ENCODE measurements at regions not wholly inside any gene's neighbourhood (a gene's known extent, or its start where the extent isn't known, plus 50 kb on each side); places are given as distances from the start of the nearest gene placed in this dataset.

- Histone ChIP-seq H3K27me3 (replicated peaks in 1 of 4; ENCODE audit: control extremely low read depth in 1 of 4, control insufficient read depth in 3 of 4, insufficient read depth in 4 of 4, low read length in 3 of 4) (no peaks in the 10 kb centered on the region), H3K4me2 (replicated peaks; ENCODE audit: low read depth, low read length, poor library complexity, severe bottlenecking) (no peak overlapping the region), H3K4me3 (ENCODE audit: control extremely low read depth in 1 of 5, extremely low read depth in 1 of 5, insufficient read depth in 1 of 5, low read depth in 2 of 5, low read length in 4 of 5) (no peak overlapping the region), H3K36me3 (replicated peaks in 1 of 2; ENCODE audit: control extremely low read depth in 1 of 2, control insufficient read depth in 1 of 2, extremely low read depth in 1 of 2, insufficient read depth in 2 of 2, low read length in 1 of 2) (no peaks in the 10 kb centered on the region), H3K9ac (ENCODE audit: low read length) (no peak overlapping the region), H3K79me2 (ENCODE audit: control insufficient read depth, insufficient read depth, low read length) (no peaks in the 10 kb centered on the region), H3K4me1 (ENCODE audit: control insufficient read depth in 2 of 2, insufficient read depth in 2 of 2, low read length in 2 of 2) (peaks cover 7 to 16% of the 10 kb centered on the region in 2 donors), H2AFZ (ENCODE audit: insufficient read depth, low read depth, low read length, poor library complexity, severe bottlenecking) (no peak overlapping the region), H3K9me3 (ENCODE audit: control extremely low read depth in 1 of 3, control insufficient read depth in 2 of 3, insufficient read depth in 1 of 3, low read length in 2 of 3) (no peaks in the 10 kb centered on the region), H4K20me1 (ENCODE audit: control insufficient read depth, insufficient read depth, low read length, poor library complexity, severe bottlenecking) (no peaks in the 10 kb centered on the region), H3K27ac (ENCODE audit: low read length in 2 of 2) (no peak overlapping the region)
- H3K9me3 Mint-ChIP-seq (ENCODE audit: insufficient read depth): no peaks in the 10 kb centered on the region
- ChIA-PET CTCF (no interaction called here), POLR2A (no interaction called here)
- H3K27me3 Mint-ChIP-seq: peaks cover 6% of the 10 kb centered on the region
- no peak for TF ChIP-seq EZH2 (IDR thresholded peaks at IDR 0.05; ENCODE audit: borderline replicate concordance, insufficient read depth, low read depth, low read length, poor library complexity, severe bottlenecking)
- no peak for TF ChIP-seq CTCF (IDR thresholded peaks at IDR 0.05)
- H3K27ac Mint-ChIP-seq: no peak overlapping the region
- intact Hi-C loops (cut with micrococcal nuclease): no loop called here
- H3K4me1 Mint-ChIP-seq: peaks cover 21% of the 10 kb centered on the region
- no CpG with 5 or more reads among the region's 2 CpGs for WGBS (ENCODE audit: insufficient coverage)
- ATAC-seq (ENCODE audit: low read depth) (no peak), DNase-seq (no peak)
- no peak overlapping the region for H3K4me3 Mint-ChIP-seq
Observed at GRCh38 chr13:31864307-31864706, 125.0 kb downstream of the RXFP2 start.

- Mint-ChIP-seq H3K27me3 (no peaks in the 10 kb centered on the region), H3K27ac (no peak overlapping the region), H3K4me1 (peaks cover 17% of the 10 kb centered on the region), H3K9me3 (ENCODE audit: insufficient read depth) (no peaks in the 10 kb centered on the region), H3K4me3 (no peak overlapping the region)
- Histone ChIP-seq H3K79me2 (ENCODE audit: control insufficient read depth, insufficient read depth, low read length) (no peaks in the 10 kb centered on the region), H3K4me2 (replicated peaks; ENCODE audit: low read depth, low read length, poor library complexity, severe bottlenecking) (no peak overlapping the region), H3K9me3 (ENCODE audit: control extremely low read depth in 1 of 3, control insufficient read depth in 2 of 3, insufficient read depth in 1 of 3, low read length in 2 of 3) (no peaks in the 10 kb centered on the region), H3K27ac (ENCODE audit: low read length in 2 of 2) (no peak overlapping the region), H2AFZ (ENCODE audit: insufficient read depth, low read depth, low read length, poor library complexity, severe bottlenecking) (no peak overlapping the region), H3K4me1 (ENCODE audit: control insufficient read depth in 2 of 2, insufficient read depth in 2 of 2, low read length in 2 of 2) (peaks cover 7 to 12% of the 10 kb centered on the region in 2 donors), H3K36me3 (replicated peaks in 1 of 2; ENCODE audit: control extremely low read depth in 1 of 2, control insufficient read depth in 1 of 2, extremely low read depth in 1 of 2, insufficient read depth in 2 of 2, low read length in 1 of 2) (no peaks in the 10 kb centered on the region), H3K4me3 (ENCODE audit: control extremely low read depth in 1 of 5, extremely low read depth in 1 of 5, insufficient read depth in 1 of 5, low read depth in 2 of 5, low read length in 4 of 5) (no peak overlapping the region), H3K9ac (ENCODE audit: low read length) (no peak overlapping the region), H4K20me1 (ENCODE audit: control insufficient read depth, insufficient read depth, low read length, poor library complexity, severe bottlenecking) (no peaks in the 10 kb centered on the region), H3K27me3 (replicated peaks in 1 of 4; ENCODE audit: control extremely low read depth in 1 of 4, control insufficient read depth in 3 of 4, insufficient read depth in 4 of 4, low read length in 3 of 4) (no peaks in the 10 kb centered on the region)
- POLR2A ChIA-PET: no interaction called here
- ATAC-seq (ENCODE audit: low read depth) (no peak), DNase-seq (no peak)
- CTCF ChIA-PET: no interaction called here
- intact Hi-C loops (cut with micrococcal nuclease): no loop called here
- TF ChIP-seq EZH2 (IDR thresholded peaks at IDR 0.05; ENCODE audit: borderline replicate concordance, insufficient read depth, low read depth, low read length, poor library complexity, severe bottlenecking): no peak
- no peak for TF ChIP-seq CTCF (IDR thresholded peaks at IDR 0.05)
Observed at GRCh38 chr13:31866099-31866498, 126.8 kb downstream of the RXFP2 start.

Data from B cell (primary cell).